ENCODE measurements at regions not wholly inside any gene's neighbourhood (a gene's known extent, or its start where the extent isn't known, plus 50 kb on each side); places are given as distances from the start of the nearest gene placed in this dataset.

DNA sequence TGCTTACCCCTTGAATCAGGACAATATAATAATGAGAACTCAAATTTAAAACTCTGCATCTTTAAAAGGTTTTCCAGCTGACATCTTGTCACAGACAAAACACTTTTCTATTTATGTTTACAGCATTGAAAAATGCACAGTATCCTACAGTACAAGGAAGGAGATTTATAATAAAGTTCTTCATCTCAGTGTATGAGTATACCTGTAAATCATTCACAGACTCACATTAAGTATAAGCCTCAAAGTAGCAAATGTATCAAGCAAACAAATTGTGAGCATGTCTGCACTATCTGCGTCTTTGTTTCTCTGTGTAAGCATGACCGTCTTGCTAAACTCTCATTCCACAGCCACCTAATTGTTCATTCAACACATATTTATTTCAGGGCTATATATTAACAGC lies 52.8 kb downstream of the PPP1R2C start:
- no peak for FAIRE-seq

DNA sequence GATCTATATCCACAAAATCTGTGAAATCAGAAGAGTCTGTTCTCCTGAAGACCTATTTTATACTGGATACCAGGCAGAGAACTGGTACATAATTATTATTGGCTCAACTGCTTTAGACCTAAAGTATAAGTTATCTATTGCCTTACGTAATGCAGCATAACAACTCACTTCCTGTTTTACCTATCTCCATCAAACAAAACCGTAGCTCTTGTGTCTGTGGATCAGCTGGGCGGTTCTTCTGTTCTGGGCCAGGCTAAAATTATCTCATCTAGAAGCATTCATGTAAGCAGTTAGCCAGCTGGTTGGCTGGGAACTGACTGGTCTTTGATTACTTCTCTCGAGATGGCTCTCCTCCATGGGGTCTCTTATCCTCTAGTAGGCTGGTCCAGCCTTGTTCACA lies 57.8 kb downstream of the PPP1R2C start:
- no peak for FAIRE-seq

- FAIRE-seq, result peak; percentile 5
Measured at GRCh38 chrX:42715701-42716262, 62.2 kb downstream of the PPP1R2C start.

DNA sequence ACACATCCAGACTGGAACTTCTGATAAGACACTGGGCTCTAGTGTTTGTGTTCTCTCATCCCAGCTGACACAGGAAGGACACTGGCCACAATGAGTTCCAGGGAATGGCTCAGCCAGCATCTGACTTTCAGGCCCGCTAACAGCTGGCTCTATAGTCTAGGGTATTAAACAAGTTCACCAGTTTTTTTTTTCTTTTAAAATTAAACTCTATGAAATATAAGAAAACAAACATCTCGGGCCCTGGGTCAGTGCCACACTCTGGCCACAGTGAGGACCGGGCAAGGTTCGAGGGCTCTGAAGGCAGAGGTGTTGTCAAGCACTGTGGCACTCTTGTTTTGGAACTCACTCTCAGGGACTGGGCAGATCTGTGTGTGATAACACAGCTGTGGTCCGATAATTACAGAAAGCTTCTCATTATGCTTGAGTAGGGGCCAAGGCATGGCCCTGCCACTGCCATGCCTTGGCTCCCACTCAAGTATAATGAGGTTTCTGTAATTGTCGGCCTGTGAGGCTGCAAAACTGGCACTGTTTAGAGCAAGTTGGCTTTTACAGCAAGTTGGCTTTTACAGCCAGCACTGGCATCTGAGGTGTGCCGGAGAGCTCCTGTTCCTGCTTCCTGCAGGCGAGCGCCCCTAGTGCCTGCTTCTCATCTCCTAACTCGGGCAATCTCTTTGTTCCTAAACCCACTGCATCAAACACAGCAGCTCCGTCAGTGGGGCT lies 62.8 kb downstream of the PPP1R2C start:
- peak; percentile 24 for FAIRE-seq

DNA sequence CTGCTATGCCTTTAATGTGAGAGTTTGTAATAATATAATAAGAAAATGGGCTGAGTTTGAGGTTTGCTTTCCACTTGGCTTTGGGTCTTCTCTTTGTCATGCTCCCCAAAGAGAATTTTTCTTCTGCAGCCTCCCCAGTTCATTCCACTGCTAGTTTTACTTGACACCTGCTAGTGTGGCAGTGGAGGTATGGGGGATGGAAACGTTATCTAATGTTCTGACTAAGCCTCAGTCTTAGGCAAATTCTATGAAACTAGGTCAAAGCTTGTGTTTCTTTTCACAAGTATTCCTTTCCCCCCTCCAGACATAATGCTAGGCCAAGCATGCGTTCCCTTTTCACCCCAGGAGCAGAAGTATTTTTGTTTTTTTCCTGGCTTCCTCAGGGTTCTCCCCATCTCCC lies 67.5 kb downstream of the PPP1R2C start:
- FAIRE-seq, result no peak

DNA sequence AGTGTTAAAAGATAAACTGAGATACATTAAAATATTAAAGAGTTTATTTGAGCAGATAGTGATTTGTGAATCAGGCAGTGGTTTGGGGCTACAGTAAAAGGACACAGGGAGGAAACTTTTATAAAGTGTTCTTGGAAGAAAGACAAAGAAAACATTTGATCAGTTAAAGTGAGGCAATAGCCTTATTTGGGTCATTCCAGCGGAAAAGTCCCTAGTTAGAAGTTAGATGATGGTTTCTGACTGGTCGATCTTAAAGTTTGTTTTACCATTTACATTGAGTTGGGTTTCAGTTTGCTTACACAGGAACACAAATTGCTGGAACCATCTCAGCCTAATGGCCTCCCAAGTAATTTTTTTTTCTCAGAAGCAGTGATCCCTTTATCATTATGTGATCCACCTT lies 69.7 kb downstream of the PPP1R2C start:
- FAIRE-seq, result peak; percentile 38

DNA sequence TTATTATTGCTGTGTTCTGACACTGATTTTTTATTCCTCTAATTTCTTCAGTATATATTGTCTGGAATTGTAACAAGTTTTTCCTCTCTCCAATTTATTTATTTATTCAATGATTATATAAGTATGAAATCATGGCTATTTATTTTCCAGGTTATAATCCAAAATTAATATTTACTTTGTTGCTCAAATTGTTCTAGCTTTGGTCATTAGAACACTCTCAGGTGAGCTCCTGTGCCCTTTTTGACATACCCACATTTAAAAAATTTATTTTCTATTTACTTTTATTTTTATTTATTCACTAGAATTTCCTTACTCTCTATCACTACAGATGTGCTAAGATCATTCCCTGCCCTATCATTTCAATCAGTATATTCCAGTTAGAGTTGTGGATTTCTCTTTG lies 70.2 kb downstream of the PPP1R2C start:
- FAIRE-seq, result no peak

DNA sequence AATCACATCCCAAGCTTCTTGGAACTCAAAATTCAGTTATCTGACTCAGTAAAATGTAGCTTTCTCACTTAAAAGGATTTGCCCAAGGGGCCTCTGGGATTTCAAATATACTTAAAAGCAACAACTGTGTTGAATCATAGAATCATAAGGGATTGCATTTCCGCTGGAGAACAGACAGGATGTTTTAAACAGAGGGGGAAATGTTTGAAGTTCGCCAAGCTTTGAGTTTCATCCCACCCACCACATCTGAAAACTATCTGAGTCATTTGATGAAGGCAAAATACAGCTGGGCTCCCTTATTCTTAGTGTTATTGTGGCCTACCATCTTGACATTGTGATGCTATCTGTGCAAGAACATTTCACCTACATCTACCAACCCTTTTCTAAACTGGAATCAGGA lies 73.5 kb downstream of the PPP1R2C start:
- FAIRE-seq, result no peak

DNA sequence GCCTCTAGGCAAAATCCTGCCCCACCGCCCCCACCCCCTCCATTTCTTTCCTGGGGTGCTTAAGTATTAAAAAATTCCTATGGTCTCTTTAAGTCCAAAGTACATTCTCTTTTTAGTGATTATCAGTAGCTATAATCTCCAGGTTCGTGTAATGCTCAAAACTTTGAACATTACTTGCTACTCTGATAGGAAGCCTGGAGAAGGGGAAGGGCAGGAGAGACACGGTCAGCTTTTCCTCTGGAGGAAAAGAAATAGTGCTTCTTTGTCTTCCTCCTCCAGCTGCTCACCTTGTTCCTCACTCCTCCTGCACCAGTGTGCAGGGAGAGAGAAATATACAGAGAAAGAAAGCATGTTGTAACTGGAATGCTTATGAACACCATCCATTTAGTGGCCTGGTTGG lies 80.4 kb downstream of the PPP1R2C start:
- FAIRE-seq, result no peak

DNA sequence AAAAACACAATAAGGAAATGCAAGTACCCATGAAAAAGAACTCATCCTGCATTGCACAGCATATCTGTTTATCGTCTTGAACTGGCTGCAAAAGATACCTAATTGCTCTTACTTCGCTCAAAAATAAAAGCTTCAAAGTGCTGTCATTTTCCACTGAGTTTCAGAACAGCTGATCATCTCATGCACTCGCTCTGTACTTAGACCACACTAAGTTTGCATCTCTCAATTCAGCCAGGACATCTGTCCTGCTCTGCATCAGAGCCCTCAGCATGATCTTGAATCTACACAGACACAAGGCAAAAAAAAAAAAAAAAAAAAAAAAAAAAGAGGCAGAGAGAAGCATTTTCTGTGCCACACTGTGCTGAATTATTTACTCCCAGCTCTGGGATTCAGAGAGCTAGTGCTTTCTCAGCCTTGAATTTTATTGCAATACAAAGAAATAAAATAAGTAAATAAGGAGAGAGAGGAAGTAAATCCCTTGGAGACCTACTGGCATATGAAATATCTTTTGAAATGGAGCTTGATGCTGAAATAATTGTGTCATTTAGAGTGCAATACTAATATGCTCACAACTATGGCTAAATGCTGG lies 81.3 kb downstream of the PPP1R2C start:
- FAIRE-seq, result no peak

DNA sequence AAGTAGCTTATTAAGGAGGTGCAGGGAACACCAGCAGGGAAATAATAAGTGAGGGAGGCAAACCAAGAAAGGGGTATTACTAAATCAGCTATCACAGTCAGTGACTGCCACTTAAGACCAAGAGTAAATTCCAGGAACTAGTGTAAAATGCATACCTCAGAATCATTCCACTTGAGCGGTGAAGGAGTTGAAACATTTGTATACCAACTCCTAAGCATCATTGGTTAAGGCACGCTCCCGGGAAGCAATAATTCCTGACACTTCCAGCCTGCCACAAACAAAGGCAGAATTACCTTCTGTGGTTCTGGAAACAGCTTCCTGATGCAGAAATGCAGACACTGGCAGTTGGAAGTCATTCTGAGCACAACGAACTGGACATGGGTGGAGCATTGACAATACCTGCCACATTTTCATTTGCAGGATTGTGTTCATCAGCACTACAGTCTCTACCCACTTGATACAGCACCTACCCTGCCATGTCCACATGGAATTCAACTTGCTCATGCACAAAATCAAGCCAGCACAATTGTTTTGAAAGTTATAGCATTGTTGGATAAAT lies 82.1 kb downstream of the PPP1R2C start:
- no peak for FAIRE-seq

DNA sequence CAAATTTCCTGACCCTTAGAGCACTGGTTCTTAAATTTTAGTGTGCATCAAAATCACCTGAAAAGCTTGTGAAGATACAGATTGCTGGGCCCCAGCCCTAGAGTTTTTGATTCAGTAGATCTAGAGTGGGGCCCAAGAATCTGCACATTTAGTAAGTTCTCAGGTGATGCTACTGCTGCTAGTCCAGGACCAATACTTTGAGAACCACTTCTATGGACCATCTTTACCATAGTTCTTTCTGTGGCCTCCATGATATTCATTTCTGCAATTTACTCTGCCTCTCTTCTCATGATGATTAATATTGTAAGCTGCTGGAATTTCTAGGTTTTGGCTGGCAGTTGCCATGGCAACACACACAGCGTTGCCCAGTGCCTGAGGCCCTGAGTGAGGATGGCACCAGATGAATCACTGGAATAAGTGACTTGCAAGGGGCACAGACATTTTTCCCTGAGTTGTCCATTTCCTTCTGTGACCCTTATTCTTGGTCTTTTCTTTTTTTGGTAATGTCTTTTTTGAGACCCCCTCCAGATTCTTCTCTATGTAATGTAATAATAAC lies 83.6 kb downstream of the PPP1R2C start:
- FAIRE-seq, result no peak

- no peak for FAIRE-seq
Measured at GRCh38 chrX:42691196-42691595, 86.8 kb downstream of the PPP1R2C start.

- no peak for FAIRE-seq
Measured at GRCh38 chrX:42686706-42687105, 91.3 kb downstream of the PPP1R2C start.

- no peak for FAIRE-seq
Measured at GRCh38 chrX:42686296-42686695, 91.7 kb downstream of the PPP1R2C start.

GRCh38 chrX:42684065-42684464 lies 93.9 kb downstream of the PPP1R2C start:
- FAIRE-seq, result no peak

- FAIRE-seq, result no peak
Measured at GRCh38 chrX:42680666-42681065, 97.3 kb downstream of the PPP1R2C start.

DNA sequence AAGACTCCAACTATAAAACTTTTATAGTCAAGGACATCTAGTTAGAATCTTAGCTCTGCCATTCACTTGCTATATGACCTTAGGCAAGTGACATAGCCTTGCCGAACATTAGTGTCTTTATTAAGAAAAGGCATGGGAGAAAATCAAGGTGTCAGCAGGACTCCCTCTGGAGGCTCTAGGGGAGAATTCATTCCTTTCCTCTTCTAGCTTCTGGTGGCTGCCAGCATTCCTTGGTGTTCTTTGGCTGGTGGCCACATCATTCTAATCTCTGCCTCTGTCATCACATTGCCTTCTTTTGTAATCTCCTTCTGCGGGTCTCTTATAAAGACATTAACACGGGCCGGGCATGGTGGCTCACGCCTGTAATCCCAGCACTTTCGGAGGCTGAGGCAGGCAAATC lies 99.8 kb downstream of the PPP1R2C start:
- no peak for FAIRE-seq

DNA sequence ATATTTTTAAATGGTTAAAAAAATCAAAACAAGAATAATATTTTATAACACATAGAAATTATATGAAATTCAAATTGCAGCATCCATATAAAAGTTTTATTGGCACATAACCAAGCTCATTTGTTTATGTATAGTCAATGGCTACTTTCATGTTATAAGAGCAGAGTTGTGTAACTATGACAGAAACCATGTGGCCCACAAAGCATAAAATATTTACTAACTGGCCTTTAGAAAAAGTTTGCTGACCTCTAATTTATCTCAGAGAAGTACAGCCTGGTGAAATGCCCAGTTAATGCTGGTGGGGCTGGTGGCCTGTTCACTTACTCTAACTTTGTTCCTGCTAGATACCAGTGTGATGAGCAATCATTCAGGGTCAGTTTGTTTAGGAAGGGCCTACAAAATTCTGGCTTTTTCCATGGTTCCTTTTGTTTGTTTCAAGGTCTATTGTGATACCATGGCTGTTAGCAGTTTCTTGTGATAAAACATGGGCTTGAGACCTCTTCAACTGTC lies 104.6 kb downstream of the PPP1R2C start:
- no peak for FAIRE-seq

DNA sequence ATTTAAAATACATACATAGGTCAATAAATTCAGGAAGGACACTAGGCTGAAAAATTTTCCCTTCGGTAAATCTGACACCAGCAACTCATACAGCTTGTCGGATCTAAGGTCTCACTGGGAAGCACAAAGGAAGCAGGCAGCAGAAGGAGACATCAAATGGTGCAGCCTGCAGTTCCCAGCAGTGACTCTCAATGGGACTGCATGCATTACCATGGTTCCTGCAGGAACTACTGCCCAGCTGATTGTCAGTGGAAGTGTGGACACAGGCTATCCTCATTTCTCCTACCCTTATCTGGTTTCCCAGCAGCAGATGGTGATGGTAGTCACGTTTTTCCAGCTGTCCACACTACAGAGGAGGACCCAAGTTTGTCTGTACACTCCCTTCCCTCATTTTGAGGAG lies 113.3 kb downstream of the PPP1R2C start:
- FAIRE-seq, result no peak

- FAIRE-seq, result no peak
Measured at GRCh38 chrX:42628471-42628870, 149.5 kb downstream of the PPP1R2C start.

DNA sequence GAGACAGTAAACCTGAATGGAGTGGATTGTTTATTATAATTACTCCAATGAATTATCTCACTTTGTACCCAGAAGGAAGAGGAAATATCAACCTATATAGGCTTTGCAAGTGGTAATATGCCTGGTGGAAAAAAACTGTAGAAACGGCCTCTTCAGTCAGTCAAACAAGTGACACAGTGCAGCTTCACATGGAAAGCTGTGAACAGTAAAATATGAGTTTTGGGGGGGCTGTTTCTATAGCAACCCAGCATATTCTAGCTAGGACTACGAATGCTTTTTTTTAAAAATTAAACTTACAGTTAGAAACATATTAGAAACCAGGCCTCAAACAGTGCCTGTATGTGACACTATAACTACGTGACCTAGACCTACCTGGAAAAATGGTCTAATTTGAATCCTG lies 150.1 kb downstream of the PPP1R2C start:
- FAIRE-seq, result no peak

DNA sequence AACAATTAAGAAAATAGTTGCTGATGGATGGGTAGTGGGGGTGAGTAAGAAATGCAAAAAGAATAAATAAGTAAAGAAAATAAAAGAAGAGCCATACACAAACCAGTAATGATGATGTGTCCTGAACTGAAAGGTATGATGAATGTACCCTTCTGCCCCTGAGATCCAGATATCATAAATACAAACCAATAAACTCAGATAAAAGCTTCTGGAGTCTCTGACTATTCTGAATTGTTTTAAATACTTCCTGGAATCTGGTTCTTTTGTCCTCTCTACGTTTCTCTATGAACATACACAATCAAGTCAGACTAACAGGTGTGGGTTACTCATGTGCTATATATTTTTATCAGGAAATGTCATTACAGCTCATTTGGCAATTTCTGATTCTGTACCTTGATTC lies 153.4 kb downstream of the PPP1R2C start:
- no peak for FAIRE-seq

- no peak for FAIRE-seq
Measured at GRCh38 chrX:42619068-42619467, 158.9 kb downstream of the PPP1R2C start.
